ENCODE measurements at regions not wholly inside any gene's neighbourhood (a gene's known extent, or its start where the extent isn't known, plus 50 kb on each side); places are given as distances from the start of the nearest gene placed in this dataset.

DNA sequence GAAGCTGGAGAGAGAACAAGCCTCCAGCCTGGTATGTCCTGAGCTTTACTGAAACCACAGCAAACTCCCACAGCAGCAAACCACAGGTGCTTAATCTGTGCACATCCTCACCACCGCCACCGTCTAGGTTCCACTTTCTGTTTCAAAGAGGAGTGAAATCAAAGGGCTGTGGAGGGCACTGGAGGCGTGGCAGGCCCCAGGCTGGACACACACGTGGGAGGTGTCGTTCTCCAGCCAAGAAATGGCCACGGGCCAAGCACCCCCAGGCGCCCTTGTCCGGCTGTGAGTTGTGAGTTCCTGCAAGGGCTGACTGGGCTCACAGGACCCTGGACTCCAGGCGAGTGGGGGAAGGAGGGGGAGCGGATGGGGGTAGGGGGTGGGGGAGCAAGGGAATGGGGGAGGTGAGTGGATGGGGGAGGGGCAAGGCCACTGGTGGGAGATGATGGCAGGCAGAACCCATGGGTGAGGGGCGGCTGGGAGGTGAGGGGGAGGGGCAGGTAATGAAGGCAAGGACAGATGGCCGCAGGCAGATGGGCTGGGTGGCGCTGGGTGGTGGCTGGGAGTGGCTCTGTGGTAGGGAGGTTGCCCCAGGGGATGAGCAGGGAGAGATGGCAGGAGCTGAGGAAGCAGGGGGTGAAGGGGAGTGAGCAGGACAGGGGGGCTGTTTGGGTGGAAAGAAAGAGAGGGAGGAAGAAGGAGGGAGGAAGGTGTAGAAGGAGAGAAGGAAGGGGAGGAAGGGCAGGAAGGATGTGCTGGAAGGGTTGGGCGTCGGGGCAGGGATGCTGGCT is 86.7 kb downstream of the NCOR2 start:
- intact Hi-C loops (cut with DNase I) = no loop called here
- Histone ChIP-seq H3K27me3 (no peaks in the 10 kb centered on the region), H3K4me3 (no peak overlapping the region), H3K36me3 (peaks cover 4 to 76% (median 65%) of the 10 kb centered on the region in 4 donors), H3K27ac (replicated peaks in 1 of 4) (peak overlapping the region; percentile 52 to 70 (median 64)), H3K4me1 (peaks cover 22 to 75% (median 41%) of the 10 kb centered on the region in 4 donors), H3K9me3 (no peaks in the 10 kb centered on the region)
- no peak for TF ChIP-seq POLR2A (IDR thresholded peaks at IDR 0.05; ENCODE audit: low read depth)
- peak; percentile 5 to 6 for TF ChIP-seq POLR2AphosphoS5 (IDR thresholded peaks at IDR 0.05)
- TF ChIP-seq, protein P1, sequence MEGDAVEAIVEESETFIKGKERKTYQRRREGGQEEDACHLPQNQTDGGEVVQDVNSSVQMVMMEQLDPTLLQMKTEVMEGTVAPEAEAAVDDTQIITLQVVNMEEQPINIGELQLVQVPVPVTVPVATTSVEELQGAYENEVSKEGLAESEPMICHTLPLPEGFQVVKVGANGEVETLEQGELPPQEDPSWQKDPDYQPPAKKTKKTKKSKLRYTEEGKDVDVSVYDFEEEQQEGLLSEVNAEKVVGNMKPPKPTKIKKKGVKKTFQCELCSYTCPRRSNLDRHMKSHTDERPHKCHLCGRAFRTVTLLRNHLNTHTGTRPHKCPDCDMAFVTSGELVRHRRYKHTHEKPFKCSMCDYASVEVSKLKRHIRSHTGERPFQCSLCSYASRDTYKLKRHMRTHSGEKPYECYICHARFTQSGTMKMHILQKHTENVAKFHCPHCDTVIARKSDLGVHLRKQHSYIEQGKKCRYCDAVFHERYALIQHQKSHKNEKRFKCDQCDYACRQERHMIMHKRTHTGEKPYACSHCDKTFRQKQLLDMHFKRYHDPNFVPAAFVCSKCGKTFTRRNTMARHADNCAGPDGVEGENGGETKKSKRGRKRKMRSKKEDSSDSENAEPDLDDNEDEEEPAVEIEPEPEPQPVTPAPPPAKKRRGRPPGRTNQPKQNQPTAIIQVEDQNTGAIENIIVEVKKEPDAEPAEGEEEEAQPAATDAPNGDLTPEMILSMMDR (IDR thresholded peaks at IDR 0.05) = no peak
- 39% methylated on average over 11 of the region's 15 CpGs for WGBS
- DNase-seq (ENCODE audit: extremely low spot score) = no peak

DNA sequence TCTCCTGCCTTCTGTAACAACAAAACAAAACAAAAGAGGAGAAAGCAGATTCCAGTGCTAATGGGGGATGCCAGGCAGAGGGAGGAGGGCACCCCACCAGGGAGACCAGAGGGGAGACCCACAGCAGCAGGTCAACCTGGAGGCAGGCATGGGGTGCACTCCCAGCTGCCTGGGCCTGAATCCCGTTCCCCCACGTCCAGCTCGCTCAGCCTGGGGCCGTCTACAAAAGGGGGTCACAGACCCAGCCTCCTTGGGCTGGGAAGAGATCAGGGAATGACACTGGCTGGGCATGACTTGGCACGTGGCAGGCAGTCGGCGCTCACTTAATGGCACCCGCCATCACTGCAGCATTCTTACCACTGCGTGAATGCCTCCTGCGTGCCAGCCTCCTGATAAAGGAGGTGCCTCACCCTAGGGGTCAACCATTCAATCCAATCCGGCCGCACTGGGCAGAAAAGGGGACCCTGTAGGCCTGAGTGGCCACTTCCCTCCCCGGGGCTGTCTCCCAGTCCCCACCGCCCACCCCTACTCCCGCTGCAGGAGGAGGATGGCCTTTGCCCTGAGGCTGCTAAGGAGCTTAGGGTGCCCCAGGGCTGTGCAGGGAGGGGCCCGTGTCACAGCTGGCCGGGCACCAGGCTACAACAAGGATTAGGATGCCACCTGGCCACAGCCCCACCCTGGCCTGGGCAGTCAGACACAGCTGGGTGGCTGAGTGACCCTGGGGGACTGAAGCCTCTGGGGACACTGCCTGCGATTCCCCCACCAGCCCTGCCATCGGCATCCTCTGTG is 87.5 kb downstream of the NCOR2 start:
- WGBS = 69% methylated on average over 9 of the region's 19 CpGs
- intact Hi-C loops (cut with DNase I) = no loop called here
- no peak overlapping the region for H3K4me3 ChIP-seq
- peaks cover 4 to 73% (median 61%) of the 10 kb centered on the region in 4 donors for H3K36me3 ChIP-seq
- H3K9me3 ChIP-seq = no peaks in the 10 kb centered on the region
- no peak for DNase-seq (ENCODE audit: extremely low spot score)
- H3K4me1 ChIP-seq = peaks cover 30 to 78% (median 47%) of the 10 kb centered on the region in 4 donors
- peak overlapping the region; percentile 52 to 70 (median 64) for H3K27ac ChIP-seq (replicated peaks in 1 of 4)
- no peaks in the 10 kb centered on the region for H3K27me3 ChIP-seq
- no peak for TF ChIP-seq EP300 (IDR thresholded peaks at IDR 0.05)
- no peak for TF ChIP-seq POLR2A (IDR thresholded peaks at IDR 0.05; ENCODE audit: low read depth)
- TF ChIP-seq, protein P1 (IDR thresholded peaks at IDR 0.05) = no peak
- no peak for TF ChIP-seq POLR2AphosphoS5 (IDR thresholded peaks at IDR 0.05)

DNA sequence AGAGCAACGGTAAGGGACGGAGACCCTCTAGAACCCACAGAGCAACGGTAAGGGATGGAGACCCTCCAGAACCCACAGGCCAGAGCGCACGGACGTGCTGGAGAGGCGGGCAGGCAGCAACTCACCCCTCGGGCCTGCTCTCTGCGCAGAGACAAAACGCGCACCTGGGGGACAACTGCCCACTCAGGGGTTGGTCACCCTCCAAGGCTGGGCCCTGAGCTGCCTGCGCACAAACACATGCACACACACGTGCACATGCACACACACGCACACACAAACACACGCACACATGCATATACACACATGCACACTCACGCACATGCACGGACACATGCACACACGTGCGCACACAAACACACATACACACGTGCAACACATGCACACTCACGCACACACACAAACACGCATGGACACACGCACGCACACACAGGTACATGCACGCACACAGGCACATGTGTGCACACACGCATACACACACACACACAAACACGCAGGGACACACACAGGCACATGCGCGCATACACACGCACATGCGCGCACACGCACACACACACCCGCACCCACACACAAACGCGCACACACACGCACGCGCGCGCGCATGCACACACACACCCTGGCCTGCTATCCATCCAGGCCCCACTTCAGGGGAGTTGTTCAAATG is 88.3 kb downstream of the NCOR2 start:
- no peaks in the 10 kb centered on the region for H3K9me3 ChIP-seq
- peak overlapping the region in 2 of 4 donors; percentile 6 to 63 for H3K27ac ChIP-seq (replicated peaks in 1 of 4)
- intact Hi-C loops (cut with DNase I) = no loop called here
- peaks cover 37 to 78% (median 53%) of the 10 kb centered on the region in 4 donors for H3K4me1 ChIP-seq
- no peak for DNase-seq (ENCODE audit: extremely low spot score)
- no peaks in the 10 kb centered on the region for H3K27me3 ChIP-seq
- 86% methylated on average over 42 of the region's 42 CpGs for WGBS
- H3K36me3 ChIP-seq = peaks cover 4 to 67% (median 54%) of the 10 kb centered on the region in 4 donors
- TF ChIP-seq, protein P1 (IDR thresholded peaks at IDR 0.05) = no peak
- TF ChIP-seq POLR2A (IDR thresholded peaks at IDR 0.05; ENCODE audit: low read depth) (no peak), POLR2AphosphoS5 (IDR thresholded peaks at IDR 0.05) (no peak), EP300 (IDR thresholded peaks at IDR 0.05) (no peak)
- no peak overlapping the region for H3K4me3 ChIP-seq

DNA sequence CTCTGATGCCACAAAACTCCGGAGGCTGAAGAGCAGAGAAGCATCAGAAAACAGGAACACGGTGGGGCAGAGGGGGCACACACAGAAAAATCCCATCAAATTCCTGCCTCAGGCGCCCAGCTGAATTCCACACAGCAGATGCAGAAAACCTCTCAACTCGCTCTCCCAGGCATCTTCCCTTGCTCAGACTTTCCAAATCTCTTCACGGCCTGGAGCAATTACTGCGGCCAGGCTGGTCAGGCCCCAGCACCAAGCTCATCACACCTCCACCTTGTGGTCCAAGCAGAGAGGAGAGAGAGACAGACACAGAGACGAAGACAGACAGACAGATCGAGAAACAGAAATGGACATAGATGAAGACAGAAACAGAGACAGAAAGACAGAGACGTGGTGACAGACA is 89.0 kb downstream of the NCOR2 start:
- peak overlapping the region; percentile 6 to 42 (median 12) for H3K27ac ChIP-seq (replicated peaks in 1 of 4)
- no peaks in the 10 kb centered on the region for H3K27me3 ChIP-seq
- H3K9me3 ChIP-seq = peaks cover 0 to under 1% (median 0%) of the 10 kb centered on the region in 4 donors
- peaks cover 4 to 65% (median 53%) of the 10 kb centered on the region in 4 donors for H3K36me3 ChIP-seq
- WGBS = 66% methylated on average over 9 of the region's 9 CpGs
- TF ChIP-seq EP300 (IDR thresholded peaks at IDR 0.05) = no peak
- TF ChIP-seq POLR2A (IDR thresholded peaks at IDR 0.05; ENCODE audit: low read depth) = no peak
- no peak for TF ChIP-seq POLR2AphosphoS5 (IDR thresholded peaks at IDR 0.05)
- TF ChIP-seq, protein P1 (IDR thresholded peaks at IDR 0.05) = no peak
- intact Hi-C loops (cut with DNase I) = no loop called here
- DNase-seq (ENCODE audit: extremely low spot score) = no peak
- H3K4me1 ChIP-seq = peaks cover 38 to 81% (median 54%) of the 10 kb centered on the region in 4 donors
- no peak overlapping the region for H3K4me3 ChIP-seq
